Neural crest cell (in vitro differentiated cells): ENCODE measurements at regions not wholly inside any gene's neighbourhood (a gene's known extent, or its start where the extent isn't known, plus 50 kb on each side); places are given as distances from the start of the nearest gene placed in this dataset.

Experiments
- DNase-seq: peaks from one replicate; pipeline ENCODE4 v3.0.0; 2021; ENCODE audit warnings: low read depth, mixed read lengths, low spot score
- H3K27ac Mint-ChIP-seq: one replicate; pipeline ENCODE4 v1.8.0; 2021; ENCODE audit warnings: mild to moderate bottlenecking, mixed read lengths; ENCODE audit not compliant: unreplicated experiment
- H3K27me3 Mint-ChIP-seq: 2 replicates; pipeline ENCODE4 v1.8.0; 2021; ENCODE audit warnings: low read depth, mild to moderate bottlenecking, mixed read lengths
- H3K36me3 Mint-ChIP-seq: 2 replicates; pipeline ENCODE4 v1.8.0; 2021; ENCODE audit warnings: low read depth, mild to moderate bottlenecking, mixed read lengths
- H3K4me1 Mint-ChIP-seq: 2 replicates; pipeline ENCODE4 v1.8.0; 2021; ENCODE audit warnings: mixed read lengths
- H3K4me3 Mint-ChIP-seq: one replicate; pipeline ENCODE4 v1.8.0; 2021; ENCODE audit warnings: mild to moderate bottlenecking, mixed read lengths
- H3K9me3 Mint-ChIP-seq: 2 replicates; pipeline ENCODE4 v1.8.0; 2021; ENCODE audit warnings: mixed read lengths
- TF ChIP-seq, protein P1 (sequence below): fragments of 200-600 bp; sonication (generic); conservative IDR thresholded peaks from 2 replicates; pipeline ENCODE4 v1.5.0; 2021; ENCODE audit warnings: antibody characterized with exemption, mild to moderate bottlenecking

GRCh38 chr1:194487172-194487571 is 1300.8 kb upstream of the B3GALT2 start:
- Mint-ChIP-seq H3K4me1 (no peaks in the 10 kb centered on the region), H3K27ac (no peak overlapping the region), H3K27me3 (no peaks in the 10 kb centered on the region), H3K4me3 (no peak overlapping the region), H3K36me3 (no peaks in the 10 kb centered on the region), H3K9me3 (peaks cover 5% of the 10 kb centered on the region)
- no peak for DNase-seq
- TF ChIP-seq, protein P1, sequence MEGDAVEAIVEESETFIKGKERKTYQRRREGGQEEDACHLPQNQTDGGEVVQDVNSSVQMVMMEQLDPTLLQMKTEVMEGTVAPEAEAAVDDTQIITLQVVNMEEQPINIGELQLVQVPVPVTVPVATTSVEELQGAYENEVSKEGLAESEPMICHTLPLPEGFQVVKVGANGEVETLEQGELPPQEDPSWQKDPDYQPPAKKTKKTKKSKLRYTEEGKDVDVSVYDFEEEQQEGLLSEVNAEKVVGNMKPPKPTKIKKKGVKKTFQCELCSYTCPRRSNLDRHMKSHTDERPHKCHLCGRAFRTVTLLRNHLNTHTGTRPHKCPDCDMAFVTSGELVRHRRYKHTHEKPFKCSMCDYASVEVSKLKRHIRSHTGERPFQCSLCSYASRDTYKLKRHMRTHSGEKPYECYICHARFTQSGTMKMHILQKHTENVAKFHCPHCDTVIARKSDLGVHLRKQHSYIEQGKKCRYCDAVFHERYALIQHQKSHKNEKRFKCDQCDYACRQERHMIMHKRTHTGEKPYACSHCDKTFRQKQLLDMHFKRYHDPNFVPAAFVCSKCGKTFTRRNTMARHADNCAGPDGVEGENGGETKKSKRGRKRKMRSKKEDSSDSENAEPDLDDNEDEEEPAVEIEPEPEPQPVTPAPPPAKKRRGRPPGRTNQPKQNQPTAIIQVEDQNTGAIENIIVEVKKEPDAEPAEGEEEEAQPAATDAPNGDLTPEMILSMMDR: no peak

DNA sequence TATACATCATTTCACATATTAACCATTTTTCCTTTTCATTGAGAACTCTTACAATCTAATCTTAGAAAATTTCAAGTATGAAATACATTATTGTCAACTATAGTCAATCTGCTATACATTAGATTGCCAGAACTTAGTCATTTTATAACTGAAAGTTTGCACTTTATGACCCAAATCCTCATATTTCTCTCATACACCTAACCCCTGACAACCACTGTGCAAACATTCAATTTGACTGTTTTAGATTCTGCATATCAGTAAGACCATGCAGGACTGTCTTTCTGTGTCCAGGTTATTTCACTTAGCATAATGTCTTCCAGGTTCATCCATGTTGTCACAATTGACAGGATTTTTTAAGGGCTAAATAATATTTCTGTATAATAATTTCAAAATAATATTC is 1299.0 kb upstream of the B3GALT2 start:
- no peaks in the 10 kb centered on the region for H3K36me3 Mint-ChIP-seq
- TF ChIP-seq, protein P1: no peak
- no peaks in the 10 kb centered on the region for H3K4me1 Mint-ChIP-seq
- no peak for DNase-seq
- peaks cover 5% of the 10 kb centered on the region for H3K9me3 Mint-ChIP-seq
- H3K27me3 Mint-ChIP-seq: no peaks in the 10 kb centered on the region
- no peak overlapping the region for H3K4me3 Mint-ChIP-seq
- H3K27ac Mint-ChIP-seq: no peak overlapping the region

- no peaks in the 10 kb centered on the region for H3K9me3 Mint-ChIP-seq
- TF ChIP-seq, protein P1: no peak
- no peaks in the 10 kb centered on the region for H3K27me3 Mint-ChIP-seq
- H3K4me1 Mint-ChIP-seq: peaks cover 11% of the 10 kb centered on the region
- H3K4me3 Mint-ChIP-seq: no peak overlapping the region
- no peaks in the 10 kb centered on the region for H3K36me3 Mint-ChIP-seq
- no peak for DNase-seq
- no peak overlapping the region for H3K27ac Mint-ChIP-seq
These were observed 1292.3 kb upstream of the B3GALT2 start for GRCh38 chr1:194478731-194479130.

- Mint-ChIP-seq H3K27me3 (no peaks in the 10 kb centered on the region), H3K27ac (no peak overlapping the region), H3K4me3 (no peak overlapping the region), H3K4me1 (peaks cover 13% of the 10 kb centered on the region), H3K36me3 (no peaks in the 10 kb centered on the region), H3K9me3 (no peaks in the 10 kb centered on the region)
- DNase-seq: no peak
- TF ChIP-seq, protein P1: no peak
These were observed 1291.5 kb upstream of the B3GALT2 start for GRCh38 chr1:194477908-194478307.

- Mint-ChIP-seq H3K27ac (no peak overlapping the region), H3K4me1 (peaks cover 13% of the 10 kb centered on the region), H3K4me3 (no peak overlapping the region), H3K36me3 (no peaks in the 10 kb centered on the region), H3K9me3 (peaks cover 3% of the 10 kb centered on the region), H3K27me3 (no peaks in the 10 kb centered on the region)
- TF ChIP-seq, protein P1: no peak
- no peak for DNase-seq
These were observed 1290.5 kb upstream of the B3GALT2 start for GRCh38 chr1:194476872-194477271.

GRCh38 chr1:194476351-194476750 is 1289.9 kb upstream of the B3GALT2 start:
- Mint-ChIP-seq H3K27ac (no peak overlapping the region), H3K9me3 (peaks cover 3% of the 10 kb centered on the region), H3K4me3 (no peak overlapping the region), H3K4me1 (peaks cover 13% of the 10 kb centered on the region), H3K36me3 (no peaks in the 10 kb centered on the region), H3K27me3 (no peaks in the 10 kb centered on the region)
- TF ChIP-seq, protein P1: no peak
- DNase-seq: no peak
